GM21526 (cell line): ENCODE measurements at regions not wholly inside any gene's neighbourhood (a gene's known extent, or its start where the extent isn't known, plus 50 kb on each side); places are given as distances from the start of the nearest gene placed in this dataset.

Experiments
- ATAC-seq: cut with Tn5 transposase; IDR thresholded peaks from one replicate; pipeline ENCODE4 v1.9.1; 2021; ENCODE audit warnings: moderate library complexity; ENCODE audit not compliant: unreplicated experiment, low FRiP score

- ATAC-seq, result no peak
Measured at GRCh38 chr10:123480344-123480743, 185.8 kb upstream of the GPR26 start.

DNA sequence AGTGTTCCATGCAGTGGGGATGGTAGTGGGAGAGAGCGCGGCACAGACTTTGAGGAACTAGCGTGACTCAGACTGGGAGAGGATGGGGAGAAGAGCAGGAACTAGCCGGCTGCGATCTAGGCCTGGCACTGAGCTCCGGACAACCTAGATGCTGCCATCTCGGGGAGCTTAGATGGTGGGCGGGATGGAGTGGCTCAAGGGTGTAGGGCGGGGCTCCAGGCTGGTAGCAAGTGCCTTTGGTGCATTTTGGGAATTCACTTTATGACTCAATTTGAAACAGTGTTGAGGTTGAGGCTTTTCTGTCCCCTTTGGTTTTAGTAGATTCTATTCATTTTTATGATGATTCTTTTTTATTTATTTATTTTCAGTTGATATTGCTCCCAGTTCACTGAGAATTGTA, 185.3 kb upstream of the GPR26 start:
- ATAC-seq, result no peak

- no peak for ATAC-seq
Measured at GRCh38 chr10:123484722-123485121, 181.4 kb upstream of the GPR26 start.

DNA sequence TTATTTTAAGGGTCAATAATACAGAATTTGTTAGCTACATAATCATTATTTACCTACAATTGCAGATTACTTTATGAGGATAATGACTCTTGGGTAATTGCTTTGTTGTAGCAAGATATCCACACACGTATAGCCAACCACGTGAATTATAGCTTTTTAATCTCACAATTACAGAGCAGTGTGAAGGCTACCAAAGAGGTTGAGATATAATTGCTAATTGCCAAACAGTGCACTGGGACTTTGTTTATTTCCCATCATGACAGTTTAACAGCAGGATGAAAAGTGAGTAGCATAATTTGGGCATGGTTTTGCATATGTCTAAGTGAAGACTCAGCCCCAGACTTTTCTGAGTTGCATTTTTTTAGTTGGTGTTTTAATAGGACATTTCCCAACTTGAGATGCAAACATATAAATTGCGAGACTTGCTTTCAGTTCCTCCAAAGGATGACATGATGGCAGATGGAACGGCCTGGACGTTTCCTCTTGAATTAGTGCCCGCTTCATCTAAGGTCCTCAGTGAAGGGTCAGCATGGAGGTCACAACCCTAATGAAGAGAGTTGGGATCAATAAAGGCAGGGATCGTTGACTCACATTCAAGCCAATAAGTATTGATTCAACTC, 180.7 kb upstream of the GPR26 start:
- ATAC-seq, result no peak

GRCh38 chr10:123488436-123488835, 177.7 kb upstream of the GPR26 start:
- no peak for ATAC-seq

- no peak for ATAC-seq
Measured at GRCh38 chr10:123491364-123491763, 174.8 kb upstream of the GPR26 start.

GRCh38 chr10:123492016-123492415, 174.1 kb upstream of the GPR26 start:
- ATAC-seq, result no peak

GRCh38 chr10:123494301-123494808, 171.8 kb upstream of the GPR26 start:
- ATAC-seq, result no peak

GRCh38 chr10:123496375-123496774, 169.8 kb upstream of the GPR26 start:
- no peak for ATAC-seq

GRCh38 chr10:123496996-123497660, 169.0 kb upstream of the GPR26 start:
- no peak for ATAC-seq

DNA sequence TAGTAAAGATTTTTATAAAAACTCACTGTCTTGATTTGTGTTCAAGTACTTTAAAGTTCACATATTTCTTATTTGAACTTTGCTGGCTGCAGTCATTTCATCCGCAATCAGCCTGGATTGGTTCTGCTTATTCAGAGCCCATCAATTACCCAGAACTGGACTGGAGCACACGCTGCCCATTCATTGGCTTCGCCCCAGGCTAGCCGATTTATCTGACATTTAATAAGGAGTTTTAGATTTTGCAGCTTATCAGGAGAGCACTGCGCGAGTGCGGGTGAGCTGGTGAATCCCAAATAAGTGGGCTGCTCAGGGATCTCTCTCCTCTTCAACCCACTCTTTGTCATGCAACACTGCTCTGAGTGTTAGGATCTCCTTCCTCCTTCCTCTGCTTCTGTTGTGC, 166.0 kb upstream of the GPR26 start:
- ATAC-seq, result no peak

DNA sequence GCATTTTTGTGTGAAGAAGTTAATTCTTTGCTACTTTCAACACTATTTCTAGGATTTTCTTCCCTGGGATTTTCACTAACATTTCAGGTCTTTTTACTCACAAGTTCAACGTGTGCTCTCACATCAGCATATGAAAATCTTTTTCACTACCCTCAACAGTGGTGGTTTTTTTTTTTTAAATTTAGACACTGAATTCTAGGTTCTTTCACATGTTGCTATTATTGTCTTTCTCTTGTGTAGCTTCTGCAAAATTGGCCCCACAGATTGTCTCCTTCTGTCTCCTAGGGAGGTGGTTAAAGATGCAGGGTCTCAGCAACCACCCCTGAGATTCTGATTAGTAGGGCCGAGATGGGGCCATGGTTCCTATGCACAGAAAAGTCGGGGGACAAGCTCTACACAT, 165.0 kb upstream of the GPR26 start:
- ATAC-seq, result no peak

GRCh38 chr10:123502983-123503382, 163.2 kb upstream of the GPR26 start:
- no peak for ATAC-seq

DNA sequence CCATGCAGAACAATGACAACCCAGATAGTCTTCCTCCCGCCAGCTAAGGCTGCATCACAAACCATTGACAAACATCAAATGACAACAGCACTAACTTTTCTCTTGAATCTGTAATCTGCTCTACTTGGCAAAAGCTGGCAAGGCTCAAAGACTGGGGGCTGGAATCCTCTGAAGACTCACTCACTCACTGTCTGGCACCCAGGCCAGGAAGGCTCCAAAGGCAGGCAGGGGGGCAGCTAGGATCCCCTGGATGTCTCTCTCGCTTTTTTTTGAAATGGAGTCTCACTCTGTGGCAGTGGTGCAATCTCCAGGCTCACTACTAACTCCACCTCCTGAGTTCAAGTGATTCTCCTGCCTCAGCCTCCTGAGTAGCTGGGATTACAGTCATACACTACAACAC, 159.7 kb upstream of the GPR26 start:
- no peak for ATAC-seq

DNA sequence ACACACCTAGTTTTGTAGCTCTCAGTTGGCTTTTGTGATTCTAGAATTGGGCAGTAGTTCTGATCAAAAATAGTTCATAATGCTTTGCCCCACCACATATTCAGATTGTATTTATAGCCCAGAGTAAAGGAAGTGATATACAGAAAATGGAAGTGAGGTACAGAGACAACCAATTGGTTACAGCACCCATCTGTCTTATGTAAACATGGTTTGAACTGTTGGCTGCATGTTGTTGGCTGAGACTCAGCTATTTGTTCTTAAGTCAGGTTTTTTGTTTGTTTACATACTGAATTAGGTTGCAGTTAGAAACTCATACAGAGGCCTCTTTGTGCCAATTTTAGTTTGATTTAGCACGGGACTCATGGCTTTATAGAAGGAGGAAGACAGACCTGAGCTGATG, 158.9 kb upstream of the GPR26 start:
- no peak for ATAC-seq

- no peak for ATAC-seq
Measured at GRCh38 chr10:123509338-123509737, 156.8 kb upstream of the GPR26 start.

- no peak for ATAC-seq
Measured at GRCh38 chr10:123512901-123513775, 153.0 kb upstream of the GPR26 start.

- no peak for ATAC-seq
Measured at GRCh38 chr10:123513870-123514269, 152.3 kb upstream of the GPR26 start.

DNA sequence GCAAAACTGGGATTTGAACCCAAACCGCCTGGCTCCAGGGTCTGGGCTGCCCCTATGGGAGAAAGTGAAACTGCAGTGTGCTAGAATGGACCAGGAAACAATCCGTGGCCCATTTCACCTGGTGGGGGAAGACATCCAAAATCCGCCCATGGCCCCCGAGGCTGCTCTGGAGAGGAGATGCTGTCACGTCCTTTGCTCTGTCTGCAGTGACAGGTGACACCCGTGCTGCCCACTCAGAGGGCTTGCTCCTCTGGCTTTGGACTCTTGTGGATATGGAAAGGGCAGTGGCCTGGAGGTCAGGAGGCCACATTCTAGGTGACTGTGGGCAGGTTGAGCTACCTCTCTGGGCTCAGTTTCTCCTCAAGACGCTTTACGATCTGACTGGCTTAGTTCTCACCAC, 151.2 kb upstream of the GPR26 start:
- no peak for ATAC-seq

DNA sequence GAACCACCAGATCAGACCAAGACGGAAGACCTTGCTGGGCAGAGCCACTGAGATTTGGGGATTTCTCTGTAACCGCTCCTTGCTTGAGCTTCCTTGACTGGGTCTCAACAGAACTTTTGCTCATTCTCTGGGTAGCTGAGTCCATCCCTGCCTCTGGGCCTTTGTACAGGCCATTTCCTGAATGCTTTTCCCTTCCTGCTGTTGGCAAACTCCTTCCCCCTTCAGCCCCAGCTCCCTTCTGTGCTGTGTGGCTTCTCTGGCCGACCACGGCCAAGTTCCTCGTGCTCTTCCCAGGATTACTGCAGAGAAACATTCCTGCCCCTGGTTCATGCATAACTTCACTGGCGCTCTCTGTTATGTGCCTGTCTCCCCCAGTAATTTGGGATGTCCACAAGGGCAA, 150.5 kb upstream of the GPR26 start:
- ATAC-seq, result no peak

DNA sequence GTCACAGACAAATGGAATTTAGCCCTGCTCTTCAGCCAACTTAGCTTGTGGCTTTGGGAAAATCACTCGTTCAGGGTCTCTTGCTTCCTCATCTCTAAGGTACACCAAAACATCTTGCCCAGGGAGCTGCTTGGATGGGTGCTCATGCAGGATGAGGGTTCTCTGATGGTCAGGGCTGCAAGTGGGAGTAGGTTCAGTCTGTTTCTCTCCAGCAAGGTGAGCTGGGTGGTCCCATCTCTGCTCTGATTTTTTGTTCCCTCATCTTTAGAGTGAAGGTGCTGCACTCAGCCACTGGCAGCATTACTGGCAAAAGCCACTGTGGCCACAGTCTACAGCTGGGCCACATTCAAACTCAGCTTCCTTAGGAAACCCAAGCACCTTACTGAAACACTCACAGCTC, 149.9 kb upstream of the GPR26 start:
- no peak for ATAC-seq
